ENCODE measurements at regions not wholly inside any gene's neighbourhood (a gene's known extent, or its start where the extent isn't known, plus 50 kb on each side); places are given as distances from the start of the nearest gene placed in this dataset.

DNA sequence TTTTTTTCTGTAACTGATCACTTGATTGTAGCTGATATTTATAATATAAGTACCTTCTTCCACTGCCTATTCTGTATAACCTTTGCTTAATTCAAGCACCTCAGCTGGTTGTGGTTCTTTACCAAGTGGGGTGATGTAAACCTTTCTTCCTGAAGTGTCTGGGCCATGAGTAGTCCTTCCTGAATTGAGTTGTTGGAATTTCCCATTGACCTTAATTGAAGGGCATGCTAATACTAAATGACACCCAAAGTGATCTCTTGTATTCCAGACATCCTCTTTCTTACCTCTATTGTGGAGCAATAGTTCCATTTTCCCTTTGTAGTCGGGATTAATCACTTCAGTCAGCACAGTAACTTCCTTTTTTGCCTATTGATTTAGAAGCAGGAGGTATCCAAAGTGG lies 1496.8 kb upstream of the CELF4 start:
- no peak for DNase-seq (ENCODE audit: low read depth in 2 of 2)
- TF ChIP-seq, protein P1, sequence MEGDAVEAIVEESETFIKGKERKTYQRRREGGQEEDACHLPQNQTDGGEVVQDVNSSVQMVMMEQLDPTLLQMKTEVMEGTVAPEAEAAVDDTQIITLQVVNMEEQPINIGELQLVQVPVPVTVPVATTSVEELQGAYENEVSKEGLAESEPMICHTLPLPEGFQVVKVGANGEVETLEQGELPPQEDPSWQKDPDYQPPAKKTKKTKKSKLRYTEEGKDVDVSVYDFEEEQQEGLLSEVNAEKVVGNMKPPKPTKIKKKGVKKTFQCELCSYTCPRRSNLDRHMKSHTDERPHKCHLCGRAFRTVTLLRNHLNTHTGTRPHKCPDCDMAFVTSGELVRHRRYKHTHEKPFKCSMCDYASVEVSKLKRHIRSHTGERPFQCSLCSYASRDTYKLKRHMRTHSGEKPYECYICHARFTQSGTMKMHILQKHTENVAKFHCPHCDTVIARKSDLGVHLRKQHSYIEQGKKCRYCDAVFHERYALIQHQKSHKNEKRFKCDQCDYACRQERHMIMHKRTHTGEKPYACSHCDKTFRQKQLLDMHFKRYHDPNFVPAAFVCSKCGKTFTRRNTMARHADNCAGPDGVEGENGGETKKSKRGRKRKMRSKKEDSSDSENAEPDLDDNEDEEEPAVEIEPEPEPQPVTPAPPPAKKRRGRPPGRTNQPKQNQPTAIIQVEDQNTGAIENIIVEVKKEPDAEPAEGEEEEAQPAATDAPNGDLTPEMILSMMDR (IDR thresholded peaks at IDR 0.05; ENCODE audit: low read depth, low read length): no peak

DNA sequence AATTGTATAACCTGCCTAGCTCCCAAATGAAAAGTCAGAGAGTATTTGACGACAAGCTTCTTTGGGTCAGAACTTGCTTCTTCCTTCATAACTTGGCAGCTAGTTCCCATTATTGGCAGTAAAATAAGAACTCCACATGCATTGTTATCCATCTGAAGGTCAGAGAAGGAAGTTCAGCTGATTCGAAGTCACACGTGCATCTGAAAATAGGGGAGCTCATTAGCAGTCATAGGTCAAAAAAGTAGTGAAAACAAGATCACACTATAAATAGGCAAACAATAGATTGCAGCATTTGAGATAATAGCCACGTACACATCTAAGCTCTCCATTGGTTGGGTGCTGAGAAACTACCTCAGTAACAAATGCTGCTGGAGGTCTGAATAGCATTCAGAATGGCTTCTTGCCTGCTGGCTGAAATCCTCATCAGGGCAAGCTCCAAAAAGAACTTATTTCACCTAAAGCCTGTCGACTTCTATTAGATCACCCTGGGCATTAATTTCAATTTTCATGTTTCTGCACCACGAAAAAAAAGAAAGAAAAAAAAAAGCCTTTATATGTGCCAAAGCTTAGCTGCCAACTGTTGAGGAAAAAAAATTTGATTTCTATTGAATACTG lies 1492.9 kb upstream of the CELF4 start:
- peak in 1 of 2 donors; percentile 16 for DNase-seq (ENCODE audit: low read depth in 2 of 2)
- TF ChIP-seq, protein P1 (IDR thresholded peaks at IDR 0.05; ENCODE audit: low read depth, low read length): no peak

More for the DNA sequence above, 1496.8 kb upstream of the CELF4 start:
- no peak overlapping the region for H3K4me3 ChIP-seq (replicated peaks in 1 of 2; ENCODE audit: low read depth in 2 of 2, low read length in 2 of 2)

DNA sequence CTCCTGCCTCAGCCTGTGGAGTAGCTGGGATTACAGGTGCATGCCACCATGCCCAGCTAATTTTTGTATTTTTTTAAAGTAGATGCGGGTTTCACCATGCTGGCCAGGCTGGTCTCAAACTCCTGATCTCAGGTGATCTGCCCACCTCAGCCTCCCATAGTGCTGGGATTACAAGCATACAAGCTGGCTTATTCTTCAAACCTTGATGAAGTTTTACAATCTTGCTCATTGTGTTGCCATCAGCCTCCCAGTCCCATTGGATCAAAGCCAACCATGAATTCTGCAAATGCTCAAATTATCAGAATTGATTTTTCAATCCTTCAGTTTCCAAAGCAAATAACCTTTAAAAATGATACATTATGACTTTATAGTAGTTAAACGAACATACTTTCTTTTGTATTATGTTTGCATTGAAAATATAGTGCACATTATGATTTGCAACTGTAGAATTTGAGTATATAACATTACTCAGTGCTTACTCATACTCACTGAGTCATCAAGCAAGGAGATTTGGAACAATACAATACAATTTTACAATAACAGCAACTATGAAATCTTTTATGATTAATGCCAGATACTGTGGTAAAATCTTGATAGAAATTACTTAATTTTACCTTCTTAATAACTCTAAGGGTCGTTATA lies 1491.9 kb upstream of the CELF4 start:
- H3K4me3 ChIP-seq (replicated peaks in 1 of 2; ENCODE audit: low read depth in 2 of 2, low read length in 2 of 2): no peak overlapping the region
- peak; percentile 10 to 59 for DNase-seq (ENCODE audit: low read depth in 2 of 2)
- TF ChIP-seq, protein P1 (IDR thresholded peaks at IDR 0.05; ENCODE audit: low read depth, low read length): no peak

More for the DNA sequence above, 1492.9 kb upstream of the CELF4 start:
- H3K4me3 ChIP-seq (replicated peaks in 1 of 2; ENCODE audit: low read depth in 2 of 2, low read length in 2 of 2): no peak overlapping the region

DNA sequence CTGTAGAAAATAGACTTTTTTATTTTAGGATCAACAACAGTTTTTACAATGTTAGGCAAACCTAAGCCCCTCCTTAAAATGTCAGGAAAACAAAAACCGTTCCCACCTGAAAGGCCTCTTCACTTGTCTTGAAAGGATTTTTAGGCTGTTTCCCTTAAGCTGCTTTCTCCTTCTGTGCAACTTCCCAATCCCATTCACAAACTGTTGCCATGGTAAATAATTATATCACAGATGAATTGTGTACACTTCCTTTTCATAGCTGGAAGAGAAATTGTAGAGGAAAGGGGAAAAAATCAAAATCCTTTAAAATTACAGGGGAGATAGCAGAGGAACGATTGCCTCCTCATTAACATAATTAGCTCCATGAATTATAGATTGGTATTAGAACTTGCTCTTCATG lies 1488.0 kb upstream of the CELF4 start:
- no peak for DNase-seq (ENCODE audit: low read depth in 2 of 2)
- TF ChIP-seq, protein P1 (IDR thresholded peaks at IDR 0.05; ENCODE audit: low read depth, low read length): no peak
- no peak overlapping the region for H3K4me3 ChIP-seq (replicated peaks in 1 of 2; ENCODE audit: low read depth in 2 of 2, low read length in 2 of 2)

DNA sequence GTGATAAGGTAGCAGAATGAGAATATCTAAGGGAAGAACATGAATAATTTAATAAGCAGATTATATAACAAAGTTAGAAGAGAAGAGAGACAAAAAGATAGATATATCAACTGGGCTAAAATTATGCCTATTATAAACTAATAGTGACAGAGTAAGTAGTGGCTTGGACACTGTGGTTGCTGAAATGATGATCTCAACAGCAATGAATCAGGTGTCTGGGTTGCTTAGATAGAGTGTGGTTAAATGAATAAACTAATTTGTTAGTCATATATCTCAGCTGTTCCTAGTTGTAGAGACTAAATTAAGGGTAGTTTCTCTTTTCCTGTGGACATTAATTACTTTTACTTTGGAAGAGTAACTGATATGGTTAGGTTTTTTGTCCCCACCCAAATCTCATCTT lies 1485.4 kb upstream of the CELF4 start:
- no peak overlapping the region for H3K4me3 ChIP-seq (replicated peaks in 1 of 2; ENCODE audit: low read depth in 2 of 2, low read length in 2 of 2)
- TF ChIP-seq, protein P1 (IDR thresholded peaks at IDR 0.05; ENCODE audit: low read depth, low read length): no peak
- no peak for DNase-seq (ENCODE audit: low read depth in 2 of 2)

DNA sequence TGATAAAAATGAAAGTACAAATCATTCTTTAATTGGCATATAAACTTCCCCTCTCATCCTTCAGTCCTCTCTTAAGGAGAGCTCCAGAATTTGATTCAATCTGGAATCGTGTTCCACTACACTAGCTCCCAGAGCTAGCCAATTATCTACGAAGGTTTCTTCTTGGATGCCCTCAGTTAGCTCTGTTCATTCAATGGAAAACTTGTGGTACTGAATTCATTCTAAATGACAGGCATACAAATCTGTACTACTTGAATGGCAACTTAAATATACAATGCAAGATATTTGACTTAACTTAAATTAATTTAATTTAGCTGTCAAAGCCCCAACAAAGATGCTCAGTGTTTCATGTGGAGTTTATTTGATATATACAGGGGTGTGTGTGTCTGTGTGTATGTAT lies 1474.2 kb upstream of the CELF4 start:
- TF ChIP-seq, protein P1 (IDR thresholded peaks at IDR 0.05; ENCODE audit: low read depth, low read length): no peak
- no peak for DNase-seq (ENCODE audit: low read depth in 2 of 2)
- H3K4me3 ChIP-seq (replicated peaks in 1 of 2; ENCODE audit: low read depth in 2 of 2, low read length in 2 of 2): no peak overlapping the region
